PC-3 (cell line): ENCODE measurements at regions not wholly inside any gene's neighbourhood (a gene's known extent, or its start where the extent isn't known, plus 50 kb on each side); places are given as distances from the start of the nearest gene placed in this dataset.

Experiments used
- EZH2 ChIP-seq: fragments of 300-600 bp; sonication (generic); IDR thresholded peaks from one replicate; pipeline ENCODE4 v1.6.1; 2017; ENCODE audit warnings: antibody characterized with exemption, mild to moderate bottlenecking, low read length; ENCODE audit not compliant: unreplicated experiment
- EZH2phosphoT487 ChIP-seq: fragments of 300-600 bp; sonication (generic); IDR thresholded peaks from 2 replicates; pipeline ENCODE4 v1.6.1; 2018; ENCODE audit warnings: mild to moderate bottlenecking, antibody characterized with exemption, low read length, borderline replicate concordance
- TF ChIP-seq, protein P1 (sequence below): fragments of 300-600 bp; sonication (generic); conservative IDR thresholded peaks from 2 replicates; pipeline ENCODE4 v1.5.1; 2017; ENCODE audit warnings: antibody characterized with exemption, low read depth, mild to moderate bottlenecking, low read length

- TF ChIP-seq EZH2phosphoT487 = no peak
- TF ChIP-seq EZH2 = no peak
- TF ChIP-seq, protein P1, sequence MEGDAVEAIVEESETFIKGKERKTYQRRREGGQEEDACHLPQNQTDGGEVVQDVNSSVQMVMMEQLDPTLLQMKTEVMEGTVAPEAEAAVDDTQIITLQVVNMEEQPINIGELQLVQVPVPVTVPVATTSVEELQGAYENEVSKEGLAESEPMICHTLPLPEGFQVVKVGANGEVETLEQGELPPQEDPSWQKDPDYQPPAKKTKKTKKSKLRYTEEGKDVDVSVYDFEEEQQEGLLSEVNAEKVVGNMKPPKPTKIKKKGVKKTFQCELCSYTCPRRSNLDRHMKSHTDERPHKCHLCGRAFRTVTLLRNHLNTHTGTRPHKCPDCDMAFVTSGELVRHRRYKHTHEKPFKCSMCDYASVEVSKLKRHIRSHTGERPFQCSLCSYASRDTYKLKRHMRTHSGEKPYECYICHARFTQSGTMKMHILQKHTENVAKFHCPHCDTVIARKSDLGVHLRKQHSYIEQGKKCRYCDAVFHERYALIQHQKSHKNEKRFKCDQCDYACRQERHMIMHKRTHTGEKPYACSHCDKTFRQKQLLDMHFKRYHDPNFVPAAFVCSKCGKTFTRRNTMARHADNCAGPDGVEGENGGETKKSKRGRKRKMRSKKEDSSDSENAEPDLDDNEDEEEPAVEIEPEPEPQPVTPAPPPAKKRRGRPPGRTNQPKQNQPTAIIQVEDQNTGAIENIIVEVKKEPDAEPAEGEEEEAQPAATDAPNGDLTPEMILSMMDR = no peak
Measured at GRCh38 chr4:175499735-175500352, 312.2 kb downstream of the GPM6A start.
